Hematopoietic multipotent progenitor cell treated with erythropoietin and hydrocortisone succinate and interleukin-3 and kit ligand, for 4 days (in vitro differentiated cells): ENCODE measurements at regions not wholly inside any gene's neighbourhood (a gene's known extent, or its start where the extent isn't known, plus 50 kb on each side); places are given as distances from the start of the nearest gene placed in this dataset.
"Not testable (repeated sequence)": the region's sequence is repeated elsewhere in the genome, so short reads cannot be mapped to it uniquely, and the experiment has no call there.

Experiments
- DNase-seq: peaks from one replicate; pipeline ENCODE4 v3.0.0-alpha.2; 2015

DNA sequence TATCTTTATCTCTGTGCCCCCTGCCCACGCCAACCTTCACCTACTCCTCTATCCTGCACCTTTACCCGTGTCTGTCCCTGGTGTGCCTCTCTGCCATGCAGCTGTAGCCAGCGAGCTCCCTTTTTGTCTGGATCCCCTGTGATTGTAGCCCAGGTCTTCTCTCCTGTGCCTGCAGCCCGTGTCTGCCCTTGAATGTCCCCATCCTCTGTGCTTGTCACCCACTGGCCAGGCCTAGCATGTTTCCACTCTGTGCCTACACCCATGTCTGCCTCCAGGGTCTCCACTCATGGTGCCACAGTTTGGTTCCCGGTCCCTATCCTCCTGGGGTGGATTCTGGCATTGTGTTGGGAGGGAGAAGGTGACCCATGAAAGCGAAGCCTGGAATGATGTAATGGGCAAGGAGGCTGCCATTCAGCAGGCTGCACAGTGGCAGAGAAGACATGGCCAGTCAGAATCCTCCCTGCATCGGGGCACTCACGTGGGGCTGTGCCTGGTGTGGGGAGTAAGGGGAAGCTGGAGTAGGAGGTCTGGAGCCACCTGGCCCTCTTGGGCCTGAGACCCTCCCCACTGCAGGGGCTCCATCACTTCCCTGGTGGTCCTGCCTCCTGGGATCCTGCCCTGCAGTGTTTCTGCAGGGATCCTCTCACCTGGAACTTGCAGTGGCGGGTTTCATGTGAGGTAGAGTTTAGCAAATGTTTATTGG lies 101.0 kb downstream of the GOSR1 start:
- not testable (repeated sequence) for DNase-seq
